OCI-LY1 (cell line): ENCODE measurements at regions not wholly inside any gene's neighbourhood (a gene's known extent, or its start where the extent isn't known, plus 50 kb on each side); places are given as distances from the start of the nearest gene placed in this dataset.

Experiments
- H2AFZ ChIP-seq: fragments of 200-600 bp; sonication (generic), shearing (Covaris generic); 2 replicates; pipeline ENCODE4 v1.6.0; 2014; ENCODE audit warnings: antibody characterized with exemption, mild to moderate bottlenecking, low read length
- H3F3A ChIP-seq: fragments of 200-600 bp; sonication (generic), shearing (Covaris generic); 2 replicates; pipeline ENCODE4 v1.6.0; 2014; ENCODE audit warnings: mild to moderate bottlenecking, antibody characterized with exemption, low read length, moderate library complexity; ENCODE audit not compliant: insufficient read depth
- H3K27ac ChIP-seq: fragments of 200-600 bp; sonication (generic); 2 replicates; pipeline ENCODE4 v1.5.1; 2014; ENCODE audit warnings: low read length, mixed run types, mild to moderate bottlenecking, low read depth; ENCODE audit not compliant: poor library complexity, severe bottlenecking
- H3K27me3 ChIP-seq: fragments of 200-600 bp; sonication (generic); 2 replicates; pipeline ENCODE4 v1.6.0; 2014; ENCODE audit warnings: antibody characterized with exemption, mild to moderate bottlenecking, low read length, moderate library complexity; ENCODE audit not compliant: insufficient read depth
- H3K36me3 ChIP-seq: fragments of 200-600 bp; sonication (generic); 2 replicates; pipeline ENCODE4 v1.6.1; 2014; ENCODE audit warnings: mild to moderate bottlenecking, antibody characterized with exemption, low read length, moderate library complexity, mixed read lengths; ENCODE audit not compliant: insufficient read depth
- H3K4me1 ChIP-seq: fragments of 200-600 bp; sonication (generic); 2 replicates; pipeline ENCODE4 v1.5.1; 2014; ENCODE audit warnings: mild to moderate bottlenecking, low read length, moderate library complexity; ENCODE audit not compliant: insufficient read depth, severe bottlenecking
- H3K4me2 ChIP-seq: fragments of 200-600 bp; sonication (generic), shearing (Covaris generic); 2 replicates; pipeline ENCODE4 v1.6.1; 2014; ENCODE audit warnings: low read length
- H3K4me3 ChIP-seq: fragments of 200-600 bp; sonication (generic); 2 replicates; pipeline ENCODE4 v1.5.1; 2014; ENCODE audit warnings: low read length, low read depth, mild to moderate bottlenecking, mixed read lengths; ENCODE audit not compliant: poor library complexity, severe bottlenecking
- H3K79me2 ChIP-seq: fragments of 200-600 bp; shearing (Covaris generic); 2 replicates; pipeline ENCODE4 v1.6.1; 2016; ENCODE audit warnings: mixed run types, low read length, mixed read lengths; ENCODE audit not compliant: insufficient read depth
- H3K9ac ChIP-seq: fragments of 200-600 bp; sonication (generic), shearing (Covaris generic); 2 replicates; pipeline ENCODE4 v1.6.1; 2014; ENCODE audit warnings: mild to moderate bottlenecking, low read length, mixed read lengths
- H3K9me2 ChIP-seq: fragments of 200-600 bp; sonication (generic), shearing (Covaris generic); 2 replicates; pipeline ENCODE4 v1.6.1; 2014; ENCODE audit warnings: low read depth, mild to moderate bottlenecking, low read length, mixed read lengths
- H3K9me3 ChIP-seq: fragments of 200-600 bp; shearing (Covaris generic); 2 replicates; pipeline ENCODE4 v1.6.1; 2014; ENCODE audit warnings: low read length, mixed read lengths
- H4K20me1 ChIP-seq: fragments of 200-600 bp; sonication (generic), shearing (Covaris generic); 2 replicates; pipeline ENCODE4 v1.6.0; 2016; ENCODE audit warnings: mild to moderate bottlenecking, low read length; ENCODE audit not compliant: insufficient read depth
- EZH2 ChIP-seq: fragments of 200-600 bp; sonication (generic), shearing (Covaris generic); IDR thresholded peaks from 2 replicates; pipeline ENCODE4 v1.8.0; 2017; ENCODE audit warnings: borderline replicate concordance, mixed run types, mild to moderate bottlenecking, antibody characterized with exemption, low read length, moderate library complexity, mixed read lengths
- TF ChIP-seq, protein P1 (sequence below): fragments of 200-600 bp; sonication (generic), shearing (Covaris generic); IDR thresholded peaks from 2 replicates; pipeline ENCODE4 v1.5.1; 2017; ENCODE audit warnings: mild to moderate bottlenecking, antibody characterized with exemption, low read length, moderate library complexity, mixed read lengths

DNA sequence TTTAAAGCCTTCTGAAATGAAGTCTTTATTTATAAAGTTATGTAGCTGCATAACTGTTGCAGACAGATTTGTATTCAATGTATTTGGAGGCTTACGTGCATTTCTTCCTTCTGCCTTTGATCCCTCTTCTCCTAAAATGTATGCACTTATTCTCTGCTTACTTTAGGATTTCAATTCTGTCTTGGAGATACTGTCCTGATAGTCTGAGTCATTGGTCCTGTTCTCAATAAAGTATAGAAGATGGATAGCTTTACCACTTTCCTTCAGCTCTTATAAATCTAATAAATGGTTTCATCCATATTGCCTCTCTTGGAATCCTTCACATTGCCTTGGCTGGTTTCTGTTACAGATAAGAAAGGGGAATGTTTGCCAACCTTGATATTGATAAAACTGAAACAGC, 430.1 kb upstream of the CAMK1G start:
- Histone ChIP-seq H3K4me3 (no peak overlapping the region), H3F3A (no peaks in the 10 kb centered on the region), H3K4me1 (no peaks in the 10 kb centered on the region), H3K36me3 (no peaks in the 10 kb centered on the region), H2AFZ (no peak overlapping the region), H4K20me1 (no peaks in the 10 kb centered on the region), H3K27me3 (no peaks in the 10 kb centered on the region), H3K9me3 (no peaks in the 10 kb centered on the region), H3K79me2 (no peaks in the 10 kb centered on the region), H3K9me2 (no peaks in the 10 kb centered on the region), H3K27ac (no peak overlapping the region), H3K9ac (no peak overlapping the region), H3K4me2 (no peak overlapping the region)
- TF ChIP-seq, protein P1, sequence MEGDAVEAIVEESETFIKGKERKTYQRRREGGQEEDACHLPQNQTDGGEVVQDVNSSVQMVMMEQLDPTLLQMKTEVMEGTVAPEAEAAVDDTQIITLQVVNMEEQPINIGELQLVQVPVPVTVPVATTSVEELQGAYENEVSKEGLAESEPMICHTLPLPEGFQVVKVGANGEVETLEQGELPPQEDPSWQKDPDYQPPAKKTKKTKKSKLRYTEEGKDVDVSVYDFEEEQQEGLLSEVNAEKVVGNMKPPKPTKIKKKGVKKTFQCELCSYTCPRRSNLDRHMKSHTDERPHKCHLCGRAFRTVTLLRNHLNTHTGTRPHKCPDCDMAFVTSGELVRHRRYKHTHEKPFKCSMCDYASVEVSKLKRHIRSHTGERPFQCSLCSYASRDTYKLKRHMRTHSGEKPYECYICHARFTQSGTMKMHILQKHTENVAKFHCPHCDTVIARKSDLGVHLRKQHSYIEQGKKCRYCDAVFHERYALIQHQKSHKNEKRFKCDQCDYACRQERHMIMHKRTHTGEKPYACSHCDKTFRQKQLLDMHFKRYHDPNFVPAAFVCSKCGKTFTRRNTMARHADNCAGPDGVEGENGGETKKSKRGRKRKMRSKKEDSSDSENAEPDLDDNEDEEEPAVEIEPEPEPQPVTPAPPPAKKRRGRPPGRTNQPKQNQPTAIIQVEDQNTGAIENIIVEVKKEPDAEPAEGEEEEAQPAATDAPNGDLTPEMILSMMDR, result no peak
- no peak for TF ChIP-seq EZH2

DNA sequence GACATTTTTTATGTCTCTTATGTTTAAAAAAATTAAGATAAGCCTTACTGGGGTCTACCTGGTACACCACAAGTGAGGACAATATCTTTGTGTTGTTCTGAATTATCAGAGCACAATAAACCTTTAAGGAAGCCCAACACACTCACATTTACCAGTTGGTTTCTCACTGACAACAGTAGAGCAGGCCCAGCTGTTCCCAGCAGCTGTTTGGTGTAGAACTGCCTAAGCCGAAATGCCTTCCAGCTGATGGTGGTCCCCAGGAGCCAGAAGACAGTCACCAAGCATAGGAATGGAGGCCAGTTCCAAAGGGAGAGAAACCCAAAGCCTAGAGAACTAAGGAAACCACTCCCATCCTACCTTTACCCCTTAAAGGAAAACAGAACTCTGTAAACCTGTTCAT, 428.6 kb upstream of the CAMK1G start:
- no peak overlapping the region for H2AFZ ChIP-seq
- no peaks in the 10 kb centered on the region for H3K27me3 ChIP-seq
- H3K27ac ChIP-seq, result no peak overlapping the region
- H3K79me2 ChIP-seq, result no peaks in the 10 kb centered on the region
- no peaks in the 10 kb centered on the region for H4K20me1 ChIP-seq
- no peaks in the 10 kb centered on the region for H3F3A ChIP-seq
- no peak for TF ChIP-seq EZH2
- TF ChIP-seq, protein P1, result no peak
- H3K4me3 ChIP-seq, result no peak overlapping the region
- no peak overlapping the region for H3K9ac ChIP-seq
- H3K4me1 ChIP-seq, result no peaks in the 10 kb centered on the region
- H3K9me2 ChIP-seq, result no peaks in the 10 kb centered on the region
- H3K9me3 ChIP-seq, result no peaks in the 10 kb centered on the region
- no peak overlapping the region for H3K4me2 ChIP-seq
- no peaks in the 10 kb centered on the region for H3K36me3 ChIP-seq

DNA sequence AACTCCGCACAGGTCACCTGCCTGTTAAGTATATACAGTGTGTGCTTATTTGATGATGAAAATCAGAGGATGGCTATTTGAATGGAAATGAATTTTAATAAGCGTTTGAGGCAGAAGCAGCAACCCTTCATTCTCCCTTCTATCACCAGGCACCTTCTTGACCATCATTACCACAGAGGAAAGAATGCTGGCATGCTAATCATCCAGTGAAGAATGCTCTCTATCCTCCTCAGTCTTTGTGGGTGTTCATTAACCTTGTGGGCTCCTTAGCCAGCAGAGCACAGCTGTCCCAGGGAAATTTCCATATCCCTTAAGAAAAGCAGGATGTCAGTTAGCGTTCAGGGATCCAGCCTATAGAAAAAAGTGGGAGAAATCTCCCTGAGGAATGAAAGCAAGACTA, 428.0 kb upstream of the CAMK1G start:
- Histone ChIP-seq H3K9me3 (no peaks in the 10 kb centered on the region), H3F3A (no peaks in the 10 kb centered on the region), H3K9ac (no peak overlapping the region), H3K27me3 (no peaks in the 10 kb centered on the region), H2AFZ (no peak overlapping the region), H3K4me3 (no peak overlapping the region), H4K20me1 (no peaks in the 10 kb centered on the region), H3K4me2 (no peak overlapping the region), H3K36me3 (no peaks in the 10 kb centered on the region), H3K79me2 (no peaks in the 10 kb centered on the region), H3K4me1 (no peaks in the 10 kb centered on the region), H3K27ac (no peak overlapping the region), H3K9me2 (no peaks in the 10 kb centered on the region)
- TF ChIP-seq, protein P1, result no peak
- TF ChIP-seq EZH2, result no peak
